ENCODE measurements at regions not wholly inside any gene's neighbourhood (a gene's known extent, or its start where the extent isn't known, plus 50 kb on each side); places are given as distances from the start of the nearest gene placed in this dataset.

DNA sequence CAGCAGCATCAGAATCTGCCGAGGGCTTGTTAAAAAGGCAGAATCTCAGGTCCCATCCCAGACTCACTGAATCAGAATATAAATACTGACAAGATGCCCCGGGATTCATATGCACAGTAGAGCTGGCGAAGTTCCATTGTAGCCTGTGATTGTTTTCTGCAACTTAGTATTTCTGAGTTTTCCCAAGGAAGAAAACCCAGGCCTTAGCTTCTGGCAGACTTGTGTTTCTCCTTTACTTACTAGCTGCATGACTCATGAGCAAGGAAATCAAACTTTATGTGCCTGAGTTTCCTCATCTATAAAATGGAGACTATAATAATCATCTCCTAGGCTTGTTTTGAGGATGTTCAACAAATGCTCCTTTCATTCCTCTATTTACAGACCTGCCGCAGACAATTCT is 278.5 kb upstream of the PLEKHG7 start:
- peaks cover 53% of the 10 kb centered on the region for H3K4me1 Mint-ChIP-seq (ENCODE audit: low read depth)
- no peaks in the 10 kb centered on the region for H3K9me3 Mint-ChIP-seq
- intact Hi-C loops (cut with micrococcal nuclease) = no loop called here
- H3K27ac Mint-ChIP-seq = no peak overlapping the region
- peaks cover 4% of the 10 kb centered on the region for H3K36me3 Mint-ChIP-seq (ENCODE audit: low read depth)
- H3K4me3 Mint-ChIP-seq = no peak overlapping the region
- CTCF ChIA-PET = interaction anchor here (1.5 kb wide), 1 partner anchor 16 kb away, joined by 8 read pairs; no protein-coding TSS in a partner anchor
- no peak for DNase-seq
- no peaks in the 10 kb centered on the region for H3K27me3 Mint-ChIP-seq (ENCODE audit: low read depth)

- CTCF ChIA-PET = interaction anchor here (0.5 to 1.0 kb wide), 2 partner anchors 13 to 416 kb away, joined by 3 read pairs; no protein-coding TSS in a partner anchor
- DNase-seq = no peak
- no peaks in the 10 kb centered on the region for H3K9me3 Mint-ChIP-seq
- H3K36me3 Mint-ChIP-seq (ENCODE audit: low read depth) = peaks cover 2% of the 10 kb centered on the region
- no peaks in the 10 kb centered on the region for H3K27me3 Mint-ChIP-seq (ENCODE audit: low read depth)
- H3K4me3 Mint-ChIP-seq = no peak overlapping the region
- intact Hi-C loops (cut with micrococcal nuclease) = no loop called here
- peaks cover 55% of the 10 kb centered on the region for H3K4me1 Mint-ChIP-seq (ENCODE audit: low read depth)
- no peak overlapping the region for H3K27ac Mint-ChIP-seq
These were observed 276.1 kb upstream of the BTG1 start for GRCh38 chr12:92421701-92422100.

- no peaks in the 10 kb centered on the region for H3K27me3 Mint-ChIP-seq (ENCODE audit: low read depth)
- intact Hi-C loops (cut with micrococcal nuclease) = no loop called here
- H3K36me3 Mint-ChIP-seq (ENCODE audit: low read depth) = peaks cover 2% of the 10 kb centered on the region
- CTCF ChIA-PET = interaction anchor here (1.5 kb wide), 1 partner anchor 10 kb away, joined by 4 read pairs; no protein-coding TSS in a partner anchor
- H3K4me3 Mint-ChIP-seq = no peak overlapping the region
- H3K9me3 Mint-ChIP-seq = no peaks in the 10 kb centered on the region
- no peak for DNase-seq
- no peak overlapping the region for H3K27ac Mint-ChIP-seq
- H3K4me1 Mint-ChIP-seq (ENCODE audit: low read depth) = peaks cover 56% of the 10 kb centered on the region
These were observed 275.4 kb upstream of the BTG1 start for GRCh38 chr12:92421042-92421441.

DNA sequence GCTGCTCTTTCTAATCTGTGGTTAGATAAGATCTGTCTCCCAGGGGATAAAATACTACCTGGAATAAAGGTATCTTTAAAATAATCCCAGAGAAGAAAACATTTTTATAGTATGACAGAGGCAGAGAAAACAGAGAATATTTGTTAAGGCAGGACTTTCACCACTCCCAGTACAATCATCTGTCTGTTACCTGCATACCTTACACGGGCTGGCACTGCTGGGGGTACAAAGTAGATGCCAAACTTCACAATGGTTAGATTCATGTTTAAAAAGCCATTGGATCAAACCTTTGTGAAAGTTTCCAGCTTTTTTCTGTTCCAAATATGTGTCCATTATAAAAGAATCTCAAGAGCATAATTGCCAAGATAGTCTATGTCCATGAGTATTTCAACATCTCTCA is 273.6 kb upstream of the BTG1 start:
- intact Hi-C loops (cut with micrococcal nuclease) = no loop called here
- Mint-ChIP-seq H3K9me3 (no peaks in the 10 kb centered on the region), H3K27me3 (ENCODE audit: low read depth) (no peaks in the 10 kb centered on the region), H3K36me3 (ENCODE audit: low read depth) (peaks cover 2% of the 10 kb centered on the region), H3K27ac (no peak overlapping the region), H3K4me3 (no peak overlapping the region), H3K4me1 (ENCODE audit: low read depth) (peaks cover 54% of the 10 kb centered on the region)
- no peak for DNase-seq
- CTCF ChIA-PET = interaction anchor here (0.8 to 1.4 kb wide), 3 partner anchors 11 to 371 kb away, joined by 3 read pairs; no protein-coding TSS in a partner anchor

DNA sequence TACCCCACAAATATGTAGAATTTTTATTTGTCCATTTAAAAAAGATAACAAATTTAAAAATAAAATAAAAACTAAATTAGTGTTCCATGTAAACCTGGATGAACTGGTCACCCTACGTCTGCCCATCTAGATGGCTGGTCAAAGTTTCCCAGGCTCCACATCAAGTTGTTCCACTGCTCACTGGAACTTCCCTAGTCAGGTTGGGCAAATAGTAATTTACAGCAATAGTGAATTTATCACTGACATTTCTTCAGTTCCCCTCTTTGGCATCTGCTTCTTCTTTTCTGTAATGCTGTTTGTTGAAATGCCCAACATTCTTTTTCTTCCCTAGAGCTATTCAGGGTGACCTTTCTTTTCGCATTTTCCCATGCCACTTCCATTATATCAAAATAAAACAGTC is 272.7 kb upstream of the BTG1 start:
- Mint-ChIP-seq H3K27ac (no peak overlapping the region), H3K9me3 (no peaks in the 10 kb centered on the region)

GRCh38 chr12:92417373-92417772 is 271.7 kb upstream of the BTG1 start:
- DNase-seq = no peak
- CTCF ChIA-PET = interaction anchor here (0.7 to 1.5 kb wide), 6 partner anchors 9 to 273 kb away, joined by 3 to 8 read pairs (median 4); no protein-coding TSS in a partner anchor

More for the DNA sequence above, 272.7 kb upstream of the BTG1 start:
- Mint-ChIP-seq H3K4me1 (ENCODE audit: low read depth) (peaks cover 48% of the 10 kb centered on the region), H3K36me3 (ENCODE audit: low read depth) (peaks cover 2% of the 10 kb centered on the region), H3K4me3 (no peak overlapping the region), H3K27me3 (ENCODE audit: low read depth) (no peaks in the 10 kb centered on the region)
- intact Hi-C loops (cut with micrococcal nuclease) = no loop called here
- CTCF ChIA-PET = interaction anchor here (1.4 to 1.5 kb wide), 2 partner anchors 83 to 153 kb away, joined by 3 to 8 read pairs; no protein-coding TSS in a partner anchor
- no peak for DNase-seq

GRCh38 chr12:92416385-92416812 is 270.8 kb upstream of the BTG1 start:
- no peaks in the 10 kb centered on the region for H3K27me3 Mint-ChIP-seq (ENCODE audit: low read depth)
- CTCF ChIA-PET = interaction anchor here (1.1 to 1.5 kb wide), 3 partner anchors 8 to 87 kb away, joined by 3 to 7 read pairs (median 6); no protein-coding TSS in a partner anchor
- DNase-seq = no peak
- intact Hi-C loops (cut with micrococcal nuclease) = no loop called here
- no peak overlapping the region for H3K27ac Mint-ChIP-seq
- no peak overlapping the region for H3K4me3 Mint-ChIP-seq
- H3K4me1 Mint-ChIP-seq (ENCODE audit: low read depth) = peaks cover 37% of the 10 kb centered on the region
- no peaks in the 10 kb centered on the region for H3K9me3 Mint-ChIP-seq
- H3K36me3 Mint-ChIP-seq (ENCODE audit: low read depth) = peaks cover 2% of the 10 kb centered on the region

More at GRCh38 chr12:92417373-92417772, 271.7 kb upstream of the BTG1 start:
- intact Hi-C loops (cut with micrococcal nuclease) = no loop called here
- no peaks in the 10 kb centered on the region for H3K9me3 Mint-ChIP-seq
- no peak overlapping the region for H3K27ac Mint-ChIP-seq
- H3K4me3 Mint-ChIP-seq = no peak overlapping the region
- peaks cover 44% of the 10 kb centered on the region for H3K4me1 Mint-ChIP-seq (ENCODE audit: low read depth)
- H3K36me3 Mint-ChIP-seq (ENCODE audit: low read depth) = peaks cover 2% of the 10 kb centered on the region
- no peaks in the 10 kb centered on the region for H3K27me3 Mint-ChIP-seq (ENCODE audit: low read depth)

GRCh38 chr12:92414170-92415070 is 268.8 kb upstream of the BTG1 start:
- Mint-ChIP-seq H3K27ac (no peak overlapping the region), H3K36me3 (ENCODE audit: low read depth) (no peaks in the 10 kb centered on the region), H3K27me3 (ENCODE audit: low read depth) (no peaks in the 10 kb centered on the region), H3K4me3 (no peak overlapping the region), H3K4me1 (ENCODE audit: low read depth) (peaks cover 36% of the 10 kb centered on the region), H3K9me3 (no peaks in the 10 kb centered on the region)
- CTCF ChIA-PET = interaction anchor here (1.6 kb wide), 1 partner anchor 9 kb away, joined by 4 read pairs; no protein-coding TSS in a partner anchor
- intact Hi-C loops (cut with micrococcal nuclease) = no loop called here
- no peak for DNase-seq

DNA sequence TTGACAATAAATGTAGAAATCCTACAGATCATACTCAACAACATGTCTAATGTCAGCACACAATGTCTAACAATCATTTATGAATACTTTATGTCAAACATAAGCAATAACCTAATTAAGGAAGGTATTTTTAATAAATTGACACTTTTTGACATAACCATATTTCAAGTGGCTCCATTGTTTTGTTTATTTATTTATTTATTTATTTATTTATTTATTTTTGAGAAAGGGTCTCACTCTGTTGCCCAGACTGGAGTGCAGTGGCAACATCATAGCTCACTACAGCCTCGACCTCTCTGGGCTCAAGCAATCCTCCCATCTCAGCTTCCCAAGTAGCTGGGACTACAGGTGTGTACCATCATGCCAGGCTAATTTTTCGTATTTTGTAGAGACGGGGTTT is 267.6 kb upstream of the BTG1 start:
- intact Hi-C loops (cut with micrococcal nuclease) = no loop called here
- H3K4me1 Mint-ChIP-seq (ENCODE audit: low read depth) = peaks cover 46% of the 10 kb centered on the region
- no peaks in the 10 kb centered on the region for H3K36me3 Mint-ChIP-seq (ENCODE audit: low read depth)
- no peaks in the 10 kb centered on the region for H3K27me3 Mint-ChIP-seq (ENCODE audit: low read depth)
- peaks cover 3% of the 10 kb centered on the region for H3K9me3 Mint-ChIP-seq
- H3K4me3 Mint-ChIP-seq = no peak overlapping the region
- H3K27ac Mint-ChIP-seq = no peak overlapping the region
- no peak for DNase-seq
- CTCF ChIA-PET = no interaction called here

DNA sequence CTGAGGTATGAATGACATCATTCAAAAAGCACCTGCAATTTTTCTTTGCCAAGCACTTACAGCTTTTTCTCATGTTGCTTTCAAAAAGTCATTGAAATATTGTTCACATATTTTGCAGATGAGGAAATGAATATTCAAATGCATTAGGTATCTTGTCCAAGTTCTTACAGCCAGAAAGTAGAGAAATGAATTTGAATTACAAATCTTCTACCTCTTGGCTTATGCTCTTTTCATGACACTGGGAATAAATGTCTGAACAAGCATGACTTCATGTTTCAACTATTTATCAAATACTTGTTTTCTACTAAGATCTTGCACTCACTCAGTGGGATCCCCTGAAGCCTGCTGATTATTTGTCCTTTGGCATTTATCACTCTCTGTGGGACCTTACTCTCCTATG is 267.2 kb upstream of the BTG1 start:
- Mint-ChIP-seq H3K36me3 (ENCODE audit: low read depth) (no peaks in the 10 kb centered on the region), H3K27me3 (ENCODE audit: low read depth) (no peaks in the 10 kb centered on the region)

GRCh38 chr12:92411687-92412086 is 266.0 kb upstream of the BTG1 start:
- no peak overlapping the region for H3K4me3 Mint-ChIP-seq
- H3K4me1 Mint-ChIP-seq (ENCODE audit: low read depth) = peaks cover 48% of the 10 kb centered on the region
- CTCF ChIA-PET = interaction anchor here (0.7 kb wide), 1 partner anchor 537 kb away, joined by 3 read pairs; no protein-coding TSS in a partner anchor
- no peak overlapping the region for H3K27ac Mint-ChIP-seq
- H3K9me3 Mint-ChIP-seq = peaks cover 6% of the 10 kb centered on the region
- DNase-seq = no peak
- no peaks in the 10 kb centered on the region for H3K36me3 Mint-ChIP-seq (ENCODE audit: low read depth)
- H3K27me3 Mint-ChIP-seq (ENCODE audit: low read depth) = no peaks in the 10 kb centered on the region
- intact Hi-C loops (cut with micrococcal nuclease) = no loop called here

More for the DNA sequence above, 267.2 kb upstream of the BTG1 start:
- peaks cover 6% of the 10 kb centered on the region for H3K9me3 Mint-ChIP-seq
- DNase-seq = no peak
- intact Hi-C loops (cut with micrococcal nuclease) = no loop called here
- peaks cover 50% of the 10 kb centered on the region for H3K4me1 Mint-ChIP-seq (ENCODE audit: low read depth)
- no peak overlapping the region for H3K4me3 Mint-ChIP-seq
- CTCF ChIA-PET = no interaction called here
- no peak overlapping the region for H3K27ac Mint-ChIP-seq

DNA sequence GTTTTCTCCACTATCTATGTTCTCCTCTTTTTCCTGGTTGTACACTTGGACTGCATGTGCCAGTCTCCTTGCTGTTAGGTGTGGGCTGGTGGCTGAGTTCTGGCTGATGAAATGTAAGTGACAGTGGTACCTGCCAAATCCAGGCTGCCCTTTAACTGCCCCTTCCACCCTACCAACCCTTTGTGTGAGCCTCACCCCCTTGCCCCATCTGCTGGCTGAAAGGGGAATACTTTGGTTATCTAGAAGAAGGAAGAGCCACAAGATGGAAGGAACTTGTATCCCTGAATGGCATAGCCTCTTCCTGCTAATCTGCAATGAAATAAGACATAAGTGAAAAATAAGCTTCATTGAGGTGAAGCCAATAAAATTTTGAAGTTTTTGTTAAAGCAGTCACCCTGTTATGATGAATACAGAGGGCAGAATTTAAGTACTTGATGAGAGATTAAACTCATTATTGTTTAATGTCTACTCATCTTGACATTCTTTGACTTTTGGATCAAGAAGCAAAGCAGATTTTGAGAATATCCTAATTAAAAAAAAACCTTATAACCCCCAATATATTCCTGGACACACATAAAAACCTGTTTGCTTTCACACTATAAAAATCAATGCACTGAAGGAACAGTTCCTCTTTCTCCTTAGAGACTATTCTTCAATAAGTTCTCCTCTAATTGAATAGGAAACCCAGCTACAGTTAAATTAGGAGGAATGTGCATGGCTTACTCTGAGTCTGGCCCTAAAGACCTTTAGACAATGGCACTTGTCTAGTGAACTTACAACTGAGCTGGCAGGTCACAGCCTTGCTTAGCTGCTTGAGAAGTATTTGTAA is 262.6 kb upstream of the BTG1 start:
- Mint-ChIP-seq H3K9me3 (peaks cover 6% of the 10 kb centered on the region), H3K36me3 (ENCODE audit: low read depth) (peaks cover 5% of the 10 kb centered on the region), H3K27me3 (ENCODE audit: low read depth) (no peaks in the 10 kb centered on the region), H3K4me3 (no peak overlapping the region), H3K4me1 (ENCODE audit: low read depth) (peaks cover 64% of the 10 kb centered on the region), H3K27ac (peak overlapping the region; percentile 71)
- intact Hi-C loops (cut with micrococcal nuclease) = loop anchor here (1.0 to 10.0 kb wide), 2 partner anchors 16 to 633 kb away; no protein-coding TSS in a partner anchor
- peak; percentile 79 for DNase-seq
- CTCF ChIA-PET = interaction anchor here (0.5 to 3.3 kb wide), 28 partner anchors 9 to 1026 kb away, joined by 3 to 14 read pairs (median 4); no protein-coding TSS in a partner anchor

Data from activated naive CD4-positive, alpha-beta T cell treated with anti-CD3 and anti-CD28 coated beads for 36 hours (primary cell).